GM18861 (cell line): ENCODE measurements at regions not wholly inside any gene's neighbourhood (a gene's known extent, or its start where the extent isn't known, plus 50 kb on each side); places are given as distances from the start of the nearest gene placed in this dataset.
"Not testable (repeated sequence)": the region's sequence is repeated elsewhere in the genome, so short reads cannot be mapped to it uniquely, and the experiment has no call there.

Experiments
- ATAC-seq: cut with Tn5 transposase; IDR thresholded peaks from one replicate; pipeline ENCODE4 v1.9.1; 2021; ENCODE audit not compliant: unreplicated experiment

DNA sequence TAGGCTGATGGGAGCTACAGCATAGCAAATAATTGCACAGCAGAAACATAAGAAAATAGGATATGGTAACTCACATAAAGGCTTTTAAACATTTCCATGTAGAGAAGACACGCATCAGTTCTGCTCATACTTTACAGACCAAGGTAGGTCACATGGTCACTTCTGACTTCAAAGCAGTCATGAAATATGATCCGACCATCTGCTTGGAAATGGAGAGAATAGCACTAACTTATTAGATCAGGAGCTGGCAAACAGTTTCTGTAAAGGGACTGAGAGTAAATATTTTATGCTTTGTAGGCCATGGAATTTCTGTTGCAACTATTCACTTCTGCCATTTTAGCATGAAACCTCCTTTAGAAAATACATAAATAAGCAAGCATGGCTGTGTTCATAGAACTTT lies 936.6 kb upstream of the FANCL start:
- no peak for ATAC-seq

DNA sequence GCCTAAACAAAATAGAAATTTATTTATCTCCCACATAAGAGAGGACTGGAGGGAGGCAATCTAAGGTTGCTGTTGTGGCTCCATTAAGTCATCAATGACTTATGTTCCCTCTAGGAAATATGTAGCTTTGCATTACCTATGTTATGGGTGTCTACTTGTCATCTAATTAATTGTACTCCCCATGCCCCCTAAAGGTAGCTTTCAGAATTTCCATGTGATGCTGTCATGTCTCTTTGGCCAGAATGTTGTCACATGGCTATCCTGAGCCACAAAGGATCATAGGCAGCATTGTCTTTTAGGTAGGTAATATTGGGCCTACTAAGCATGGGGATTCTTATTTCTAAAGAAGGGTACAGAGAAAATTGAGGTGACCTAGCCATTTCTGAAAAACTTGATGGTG lies 935.6 kb upstream of the FANCL start:
- ATAC-seq: peak; percentile 72

DNA sequence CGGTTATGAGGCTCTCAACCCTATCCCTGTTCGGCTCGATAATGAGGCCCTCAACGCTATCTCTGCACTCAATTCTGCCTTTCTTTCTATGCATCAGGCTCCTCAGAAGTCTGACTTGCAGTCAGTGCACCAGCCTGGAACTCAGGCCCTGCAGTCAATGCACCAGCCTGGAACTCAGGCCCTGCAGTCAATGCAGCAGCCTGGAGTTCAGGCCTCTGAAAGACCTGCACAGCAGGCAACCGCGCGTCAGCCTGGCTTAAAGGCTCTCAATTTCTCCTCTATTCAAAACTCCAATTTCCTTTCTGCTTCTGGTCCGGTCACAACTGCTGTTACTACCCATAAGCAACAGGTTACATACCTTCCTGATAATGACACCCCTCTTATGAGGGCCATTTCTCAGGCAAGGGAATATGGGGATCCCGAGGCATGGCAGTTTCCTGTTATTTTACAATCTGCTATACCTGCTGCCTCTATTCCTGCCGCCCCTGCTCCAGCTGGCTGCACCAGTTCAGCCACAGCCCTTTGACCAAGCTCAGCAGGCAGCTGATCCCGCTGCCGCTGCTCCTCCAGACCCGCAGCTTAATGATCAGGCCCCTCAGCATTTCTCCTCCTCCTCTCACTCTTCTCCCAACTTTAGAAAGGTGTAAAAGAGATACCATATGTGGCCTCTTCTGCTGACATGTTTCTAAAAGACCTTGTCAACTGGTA lies 933.6 kb upstream of the FANCL start:
- no peak for ATAC-seq

DNA sequence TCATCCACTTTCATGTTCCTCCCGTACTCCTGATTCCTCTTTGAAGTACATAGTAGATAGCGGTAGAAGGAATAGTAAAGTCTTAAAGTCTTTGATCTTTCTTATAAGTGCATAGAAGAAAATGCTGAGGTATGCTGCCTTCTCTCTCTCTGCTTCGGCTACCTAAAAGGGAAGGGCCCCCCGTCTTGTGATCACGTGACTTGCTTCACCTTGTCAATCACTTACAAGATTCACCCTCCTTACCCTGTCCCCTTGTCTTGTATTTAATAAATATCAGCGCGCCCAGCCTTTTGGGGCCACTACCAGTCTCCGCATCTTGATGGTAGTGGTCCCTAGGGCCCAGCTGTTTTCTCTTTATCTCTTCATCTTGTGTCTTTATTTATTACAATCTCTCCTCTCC lies 932.2 kb upstream of the FANCL start:
- no peak for ATAC-seq

DNA sequence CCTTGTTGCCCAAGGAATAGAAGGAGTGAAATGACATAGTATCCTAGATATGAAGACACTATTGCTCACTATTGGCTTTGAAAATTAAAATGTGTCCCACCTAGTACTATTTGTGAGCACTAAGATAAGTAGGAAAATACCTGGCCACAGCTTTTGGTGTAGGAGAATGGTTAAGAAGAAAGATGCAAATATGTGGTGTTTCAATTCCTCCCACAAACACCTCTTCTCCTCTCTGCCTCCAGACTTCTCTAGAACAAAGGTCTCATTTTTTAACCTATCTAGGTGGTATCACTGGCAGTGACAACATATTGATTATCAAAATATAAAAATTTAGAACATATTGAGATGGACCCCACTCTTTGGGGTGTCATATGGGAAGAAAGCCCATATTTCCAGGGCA lies 929.9 kb upstream of the FANCL start:
- no peak for ATAC-seq

DNA sequence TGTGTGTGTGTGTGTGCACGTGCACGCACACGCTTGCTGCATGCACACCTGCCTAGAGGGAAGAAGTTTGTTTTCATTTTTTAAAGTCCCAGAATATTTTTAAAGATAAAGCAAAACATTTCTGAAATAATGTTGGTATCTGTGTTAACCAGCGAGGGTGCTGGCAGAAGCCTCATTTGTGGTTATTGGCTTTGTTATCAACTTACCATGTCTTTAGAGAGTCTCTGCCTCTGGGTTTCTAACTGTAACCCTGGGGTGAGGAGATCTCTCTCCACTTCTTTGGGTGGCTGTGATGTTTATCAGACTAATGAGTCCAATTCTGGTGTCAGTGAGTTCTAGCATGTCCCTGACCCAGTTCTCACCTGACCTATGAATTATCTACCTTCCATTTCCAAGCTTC lies 927.6 kb upstream of the FANCL start:
- no peak for ATAC-seq

DNA sequence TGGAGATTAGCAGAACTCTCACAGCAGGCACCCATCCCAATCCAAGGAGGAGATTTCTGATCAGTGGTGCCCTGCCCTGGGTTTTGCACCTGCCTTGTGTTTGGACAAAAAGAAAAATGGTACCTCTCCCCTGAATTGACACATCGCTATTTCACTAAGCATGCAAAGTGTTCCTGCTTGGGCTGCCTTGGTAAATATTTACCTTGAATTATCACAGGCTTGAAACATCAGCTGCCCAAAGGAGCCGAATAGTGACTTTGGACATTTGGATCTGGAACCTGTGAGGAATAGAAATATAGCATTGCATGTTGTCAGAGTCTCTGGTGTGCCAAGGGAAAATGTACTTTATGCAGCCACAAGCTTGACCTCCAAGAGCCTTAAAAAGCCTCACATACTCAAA lies 926.4 kb upstream of the FANCL start:
- no peak for ATAC-seq

DNA sequence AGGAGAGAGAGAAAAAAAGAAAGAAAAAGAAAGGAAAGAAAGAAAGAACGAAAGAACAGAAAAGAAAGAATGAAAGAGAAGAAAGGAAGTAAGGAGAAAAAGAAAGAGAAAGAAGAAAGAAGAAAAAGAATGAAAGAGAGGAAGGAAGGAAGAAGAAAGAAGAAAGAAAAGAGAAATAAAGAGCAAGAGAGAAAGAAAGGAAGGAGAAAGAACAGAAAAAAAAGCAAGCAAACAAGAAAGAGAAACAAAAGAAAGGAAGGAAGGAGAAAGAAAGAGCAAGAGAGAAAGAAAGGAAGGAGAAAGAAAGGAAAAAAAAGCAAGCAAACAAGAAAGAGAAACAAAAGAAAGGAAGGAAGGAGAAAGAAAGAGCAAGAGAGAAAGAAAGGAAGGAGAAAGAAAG lies 916.8 kb upstream of the FANCL start:
- not testable (repeated sequence) for ATAC-seq

DNA sequence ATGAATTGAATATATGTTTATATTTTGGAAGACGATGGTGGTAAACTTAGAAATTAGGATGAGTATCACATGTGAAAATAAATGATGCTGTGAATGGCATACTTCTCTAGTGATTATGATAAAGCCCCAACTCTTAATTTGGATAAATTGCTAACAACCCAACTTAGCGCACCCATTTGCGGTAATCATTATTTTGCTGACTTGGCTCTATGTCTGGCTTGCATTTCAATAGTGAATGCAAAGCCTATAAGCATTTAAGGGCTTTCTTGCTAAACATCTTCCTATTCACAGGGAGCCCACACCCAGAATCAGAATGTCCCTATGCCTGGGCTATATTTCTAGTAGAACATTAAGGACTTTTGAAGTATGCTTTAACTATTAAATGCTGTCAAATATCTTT lies 910.7 kb upstream of the FANCL start:
- ATAC-seq: no peak

DNA sequence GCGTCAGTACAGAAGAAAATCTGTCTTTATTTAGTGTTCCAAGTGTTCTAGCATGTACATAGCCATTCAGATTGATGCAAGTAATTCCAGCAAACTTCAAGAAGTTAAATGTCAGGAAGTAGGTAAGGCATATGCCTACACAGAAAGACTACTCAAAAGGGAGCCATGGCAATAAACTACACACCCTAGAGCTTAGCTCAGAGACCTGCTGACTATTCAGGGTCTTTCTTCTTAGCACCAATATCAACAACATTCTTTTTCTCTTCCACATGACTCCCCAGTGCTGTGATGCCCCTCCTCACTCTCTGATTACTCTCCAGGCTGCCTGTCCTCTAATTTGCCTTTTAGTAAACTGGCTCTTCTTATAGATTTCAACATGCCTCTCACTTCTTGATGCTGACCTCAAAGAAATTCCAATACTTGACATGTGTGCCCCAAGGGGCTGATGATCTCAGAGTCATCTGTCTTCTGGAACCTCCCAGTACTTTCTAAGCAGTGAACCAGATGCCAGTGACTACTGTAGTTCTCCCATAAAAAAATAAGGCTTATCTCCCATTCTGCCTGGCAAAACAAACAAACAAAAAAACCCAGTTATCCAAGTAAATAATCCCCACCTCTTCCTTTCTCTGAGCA lies 909.2 kb upstream of the FANCL start:
- ATAC-seq: no peak

DNA sequence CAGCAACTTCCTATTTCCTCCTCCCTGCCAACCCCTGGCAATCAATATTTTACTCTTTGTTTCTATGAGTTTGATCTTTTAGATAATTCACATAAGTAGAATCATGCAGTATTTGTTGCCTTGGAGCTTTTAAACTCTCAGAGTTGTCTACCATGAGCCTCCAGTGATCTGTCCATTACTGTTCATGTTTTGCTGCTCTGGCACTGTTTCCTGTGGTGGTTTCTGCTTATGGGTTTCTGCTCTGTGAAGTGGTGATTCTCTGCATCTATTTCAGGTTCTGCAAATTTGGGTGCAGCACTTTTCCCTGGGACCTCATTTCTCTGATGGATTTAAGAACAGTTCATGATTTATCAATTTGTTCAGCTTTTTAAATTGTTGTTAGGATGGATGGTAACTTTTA lies 908.1 kb upstream of the FANCL start:
- ATAC-seq: no peak

DNA sequence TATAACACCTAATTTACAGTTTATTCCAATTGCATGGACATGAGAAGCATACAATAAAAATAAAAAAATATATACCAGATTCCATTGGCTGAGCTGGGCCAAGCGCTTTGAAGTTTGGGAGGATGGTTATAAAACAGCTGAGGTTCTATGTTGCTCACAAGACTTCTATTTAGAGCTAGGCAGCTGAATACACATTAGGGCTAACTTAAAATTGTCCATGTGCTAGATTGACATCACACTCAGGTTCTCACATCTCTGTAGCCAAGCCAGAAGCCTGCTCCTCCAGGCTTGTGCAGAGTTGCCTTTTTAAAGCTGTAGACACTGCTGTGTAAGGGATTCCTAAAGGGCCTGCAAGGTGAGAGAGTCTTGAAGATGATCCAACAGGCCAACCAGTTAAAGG lies 871.1 kb upstream of the FANCL start:
- no peak for ATAC-seq

DNA sequence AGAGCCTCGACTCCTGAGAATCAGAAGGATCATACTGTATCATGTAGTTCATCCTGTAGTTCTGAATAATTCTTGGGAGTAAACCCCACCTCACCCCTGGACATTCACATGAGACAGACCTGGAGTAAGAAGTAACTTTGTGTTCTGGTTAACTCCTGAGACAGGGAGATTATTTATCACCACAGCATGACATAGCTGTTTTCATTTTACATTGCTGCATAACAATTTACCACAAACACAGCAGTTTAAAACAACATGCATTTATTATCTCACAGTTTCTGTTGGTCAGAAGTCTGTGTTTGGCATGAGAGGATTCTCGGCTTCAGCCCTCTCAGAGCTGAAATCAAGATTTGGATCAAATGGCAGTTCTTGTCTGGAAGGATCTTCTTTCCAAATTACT lies 855.8 kb upstream of the FANCL start:
- ATAC-seq: no peak

DNA sequence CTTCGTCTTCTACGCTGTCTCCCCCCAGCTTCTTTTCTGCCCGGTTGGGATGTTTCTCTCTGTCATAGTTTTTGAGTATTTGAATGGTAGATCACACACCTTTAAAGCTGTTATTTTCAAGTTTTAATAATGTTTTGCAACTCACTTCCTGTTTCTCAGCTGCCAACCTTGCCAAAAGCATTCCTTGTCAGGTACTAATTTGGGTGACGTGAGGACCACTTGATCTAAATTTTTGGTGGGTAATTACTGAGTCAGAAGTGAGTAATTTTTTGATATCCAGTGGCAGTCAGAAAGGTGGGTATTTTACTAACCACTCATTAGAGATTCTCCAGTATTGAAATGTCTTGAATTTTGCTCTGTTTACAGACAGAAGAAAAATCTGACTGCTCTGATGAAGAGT lies 852.4 kb upstream of the FANCL start:
- no peak for ATAC-seq

DNA sequence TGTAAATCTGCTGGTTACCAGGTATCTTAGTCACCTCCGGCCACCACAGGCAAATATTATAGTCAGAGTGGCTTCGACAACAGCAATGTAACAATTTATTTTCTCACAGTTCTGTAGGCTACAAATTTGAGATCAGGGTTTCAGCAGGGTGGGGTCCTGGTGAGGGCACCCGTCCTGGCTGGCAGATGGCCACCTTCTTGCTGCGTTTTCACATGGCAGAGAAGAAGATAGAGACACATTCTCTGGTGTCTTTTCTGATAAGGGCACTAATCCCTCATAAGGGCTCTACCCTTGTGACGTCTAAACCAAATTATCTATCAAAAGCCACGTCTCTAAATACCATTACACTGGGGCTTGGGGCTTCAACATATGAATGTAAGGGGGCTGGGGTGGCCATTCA lies 843.2 kb upstream of the FANCL start:
- ATAC-seq: no peak

DNA sequence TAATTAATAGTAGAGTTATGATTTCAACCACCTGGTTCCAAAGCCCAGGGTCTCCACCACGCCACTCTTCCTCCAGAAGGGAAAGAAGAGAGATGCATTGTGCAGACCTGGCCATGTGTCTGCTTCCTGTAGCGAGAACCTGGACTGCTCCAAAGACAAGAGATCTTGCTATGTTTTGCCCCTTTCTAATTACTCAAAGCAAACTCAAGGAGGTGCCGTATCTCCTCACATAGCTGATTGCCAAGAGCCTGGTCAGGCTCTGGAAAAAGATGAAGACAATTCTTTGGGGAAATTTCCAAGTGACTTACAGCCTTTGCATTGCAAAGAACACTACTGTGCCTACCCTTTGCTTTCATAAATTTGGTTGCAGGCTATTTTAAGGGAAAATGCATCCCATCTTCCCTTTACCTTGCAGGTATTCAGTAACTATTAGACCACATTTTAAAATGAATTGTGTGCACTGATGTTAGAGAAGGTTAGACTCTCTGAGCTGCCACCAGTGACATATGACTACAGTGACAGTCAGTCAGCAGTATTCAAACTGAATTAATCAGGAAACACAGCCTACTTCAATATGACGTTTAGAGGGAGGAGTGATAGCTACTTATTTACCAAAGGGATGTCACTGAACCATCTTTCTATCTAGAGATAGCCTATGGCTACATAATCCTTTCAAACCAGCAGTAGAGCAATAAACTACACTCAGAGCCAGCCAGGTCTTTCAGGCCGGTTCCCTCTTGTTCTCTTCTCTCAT lies 842.1 kb upstream of the FANCL start:
- ATAC-seq: no peak

DNA sequence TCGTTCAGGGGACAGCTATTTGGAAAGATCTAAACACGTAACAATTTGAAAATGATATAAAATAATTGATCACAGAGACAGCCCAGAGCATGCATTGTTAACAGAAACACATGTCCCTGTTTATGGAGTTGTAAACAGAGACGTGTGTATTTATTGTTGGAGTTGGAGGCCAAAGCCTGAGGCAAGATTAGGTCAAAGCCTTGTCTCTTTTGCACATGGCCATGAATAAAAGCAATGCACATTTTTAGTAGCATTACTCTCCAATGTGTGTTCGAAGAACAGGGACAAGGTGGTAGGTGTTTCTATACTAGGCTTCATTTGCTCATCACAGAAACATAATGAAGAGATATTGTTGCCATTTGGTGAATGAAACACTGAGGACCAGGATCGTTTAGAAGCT lies 841.5 kb upstream of the FANCL start:
- ATAC-seq: no peak

DNA sequence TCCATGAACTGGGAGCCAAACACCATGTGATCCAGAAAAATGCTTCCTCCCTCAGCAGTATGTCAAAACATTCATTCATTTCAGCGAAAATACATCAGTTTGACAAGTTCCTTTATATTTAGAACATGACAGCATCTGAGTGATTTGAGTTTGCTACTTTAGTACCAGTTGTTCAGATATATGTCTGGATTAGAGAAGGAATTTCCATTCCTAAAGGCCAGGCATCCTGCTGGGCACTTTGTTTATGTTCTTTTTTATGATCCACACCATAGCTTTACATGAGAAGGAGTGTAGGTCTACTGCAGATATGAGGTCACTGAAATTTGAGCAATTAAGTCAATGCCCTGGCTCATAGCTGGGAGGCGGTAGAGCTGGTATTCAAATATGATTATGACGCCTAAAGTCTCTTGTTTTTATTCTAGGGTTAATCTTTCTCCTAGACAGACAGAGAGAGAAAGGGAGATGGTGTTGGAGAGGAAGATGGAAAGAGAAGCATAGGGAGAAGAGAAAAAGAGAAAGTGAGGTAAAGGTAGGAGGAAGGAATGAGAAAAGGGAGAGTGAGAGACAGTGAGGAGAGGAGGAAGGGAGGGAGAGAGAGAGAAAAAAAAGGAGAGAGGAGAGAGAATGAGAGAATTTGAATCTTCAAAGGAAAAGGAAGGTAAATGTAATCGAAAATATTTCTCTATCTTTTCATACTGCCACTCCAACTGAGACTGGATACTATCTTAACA lies 839.5 kb upstream of the FANCL start:
- no peak for ATAC-seq

DNA sequence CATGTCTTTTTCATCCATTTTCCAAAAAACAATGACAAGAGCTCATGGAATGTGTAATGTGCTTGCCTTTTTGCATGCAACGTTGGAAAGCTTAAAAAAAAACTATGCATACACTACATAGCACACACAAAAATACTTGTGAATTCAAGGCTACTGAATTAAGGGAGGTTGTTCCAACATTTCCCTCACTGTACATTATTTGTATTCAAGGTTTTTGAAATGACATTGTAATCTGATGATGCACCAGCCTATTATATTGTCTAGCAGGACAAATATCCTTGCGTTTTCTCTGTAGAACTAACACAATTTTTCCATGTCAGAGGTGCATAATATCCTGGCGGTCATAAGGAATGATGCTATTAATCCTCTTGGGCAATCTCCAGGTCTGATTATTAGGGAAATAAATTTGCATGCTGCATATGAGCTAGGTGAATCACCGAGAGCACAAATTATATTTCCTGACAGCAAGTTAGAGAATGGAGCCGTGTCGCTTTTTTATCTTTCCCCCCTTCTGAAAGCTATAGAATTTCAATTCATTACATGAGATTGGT lies 836.9 kb upstream of the FANCL start:
- ATAC-seq: no peak

DNA sequence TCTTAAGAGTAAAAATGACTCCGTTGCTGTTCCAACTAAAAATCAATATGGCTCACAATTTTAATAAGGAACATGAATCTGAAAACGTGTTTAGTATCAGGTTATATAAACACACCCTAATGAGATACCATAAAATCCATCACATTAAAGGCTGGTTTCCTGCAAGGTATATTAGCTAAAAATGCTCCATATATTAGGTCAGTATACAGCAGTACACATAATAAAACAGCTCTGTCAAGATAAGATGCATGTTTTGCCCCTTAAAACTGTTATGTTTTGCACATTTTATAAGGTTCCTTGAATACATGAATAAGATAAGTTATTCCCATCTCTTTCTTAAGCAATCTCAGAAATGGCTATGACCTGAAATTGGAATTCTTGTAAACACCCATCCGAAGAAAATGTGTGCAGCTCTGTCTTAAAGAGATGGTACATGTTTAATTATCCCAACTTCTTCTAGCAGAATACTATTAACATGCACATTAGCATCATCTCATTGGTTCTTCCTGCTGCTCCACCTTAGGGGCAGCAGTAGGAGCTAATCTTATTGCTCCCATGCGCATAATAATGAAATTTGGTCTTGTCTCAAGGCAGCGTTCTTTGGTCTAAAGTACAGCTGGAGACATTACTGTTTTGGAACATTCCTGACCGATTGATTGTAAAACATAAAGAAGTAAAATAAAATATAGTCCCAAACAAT lies 836.1 kb upstream of the FANCL start:
- ATAC-seq: no peak

DNA sequence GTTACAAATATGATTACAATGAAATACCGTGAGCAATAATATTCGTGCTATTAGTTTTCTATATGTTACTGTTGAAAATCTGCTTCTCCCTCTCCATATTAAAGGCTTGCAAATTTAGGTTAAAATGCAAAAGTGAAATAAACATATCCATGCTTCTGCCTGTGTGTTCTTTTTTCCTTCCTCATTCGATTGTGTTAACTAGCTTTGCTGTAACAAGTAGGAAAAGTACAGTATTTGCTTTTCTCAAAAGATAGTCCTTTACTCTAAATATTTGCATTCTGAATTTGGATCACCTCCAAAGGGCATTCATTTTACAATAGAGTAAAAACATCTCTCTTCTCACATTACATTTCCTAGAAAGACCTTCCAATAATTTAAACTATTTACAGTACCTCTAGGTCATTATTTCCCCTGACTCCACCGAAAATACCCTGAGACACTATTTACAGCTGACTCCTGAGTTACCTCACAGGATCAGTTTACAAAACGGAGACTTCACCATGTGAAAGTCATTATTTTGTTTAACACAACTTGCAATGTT lies 835.0 kb upstream of the FANCL start:
- ATAC-seq: no peak
